ENCODE measurements at regions not wholly inside any gene's neighbourhood (a gene's known extent, or its start where the extent isn't known, plus 50 kb on each side); places are given as distances from the start of the nearest gene placed in this dataset.

GRCh38 chr7:155993420-155994278, 181.4 kb upstream of the SHH start:
- no peak for TF ChIP-seq E2F6 (IDR thresholded peaks at IDR 0.05; ENCODE audit: borderline replicate concordance, low read depth)
- TF ChIP-seq TFCP2L1 (CRISPR knock-in tag; IDR thresholded peaks at IDR 0.05) = no peak
- no peak for TF ChIP-seq HOXA7 (CRISPR knock-in tag; IDR thresholded peaks at IDR 0.05)
- no peak for TF ChIP-seq MAFK (IDR thresholded peaks at IDR 0.05; ENCODE audit: partially characterized antibody)
- TF ChIP-seq, protein P1, sequence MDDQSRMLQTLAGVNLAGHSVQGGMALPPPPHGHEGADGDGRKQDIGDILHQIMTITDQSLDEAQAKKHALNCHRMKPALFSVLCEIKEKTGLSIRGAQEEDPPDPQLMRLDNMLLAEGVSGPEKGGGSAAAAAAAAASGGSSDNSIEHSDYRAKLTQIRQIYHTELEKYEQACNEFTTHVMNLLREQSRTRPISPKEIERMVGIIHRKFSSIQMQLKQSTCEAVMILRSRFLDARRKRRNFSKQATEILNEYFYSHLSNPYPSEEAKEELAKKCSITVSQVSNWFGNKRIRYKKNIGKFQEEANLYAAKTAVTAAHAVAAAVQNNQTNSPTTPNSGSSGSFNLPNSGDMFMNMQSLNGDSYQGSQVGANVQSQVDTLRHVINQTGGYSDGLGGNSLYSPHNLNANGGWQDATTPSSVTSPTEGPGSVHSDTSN (IDR thresholded peaks at IDR 0.05) = no peak
- TF ChIP-seq POLR2AphosphoS2 (conservative IDR thresholded peaks at IDR 0.05; ENCODE audit: low read length) = no peak
- TF ChIP-seq RNF2 (IDR thresholded peaks at IDR 0.05; ENCODE audit: borderline replicate concordance, low read depth) = no peak
- TF ChIP-seq, protein P2, sequence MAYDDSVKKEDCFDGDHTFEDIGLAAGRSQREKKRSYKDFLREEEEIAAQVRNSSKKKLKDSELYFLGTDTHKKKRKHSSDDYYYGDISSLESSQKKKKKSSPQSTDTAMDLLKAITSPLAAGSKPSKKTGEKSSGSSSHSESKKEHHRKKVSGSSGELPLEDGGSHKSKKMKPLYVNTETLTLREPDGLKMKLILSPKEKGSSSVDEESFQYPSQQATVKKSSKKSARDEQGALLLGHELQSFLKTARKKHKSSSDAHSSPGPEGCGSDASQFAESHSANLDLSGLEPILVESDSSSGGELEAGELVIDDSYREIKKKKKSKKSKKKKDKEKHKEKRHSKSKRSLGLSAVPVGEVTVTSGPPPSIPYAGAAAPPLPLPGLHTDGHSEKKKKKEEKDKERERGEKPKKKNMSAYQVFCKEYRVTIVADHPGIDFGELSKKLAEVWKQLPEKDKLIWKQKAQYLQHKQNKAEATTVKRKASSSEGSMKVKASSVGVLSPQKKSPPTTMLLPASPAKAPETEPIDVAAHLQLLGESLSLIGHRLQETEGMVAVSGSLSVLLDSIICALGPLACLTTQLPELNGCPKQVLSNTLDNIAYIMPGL (CRISPR knock-in tag; IDR thresholded peaks at IDR 0.05; ENCODE audit: borderline replicate concordance) = no peak
- no peak for TF ChIP-seq ZNF302 (CRISPR knock-in tag; IDR thresholded peaks at IDR 0.05)
- no peak for TF ChIP-seq EHF (CRISPR knock-in tag; IDR thresholded peaks at IDR 0.05)
- FAIRE-seq = no peak
- DNase-seq (ENCODE audit: low read depth in 1 of 2, low spot score in 1 of 2) = no peak
- ChIA-PET POLR2A (no interaction called here), CTCF (interaction anchor here (1.1 kb wide), 1 partner anchor 188 kb away, joined by 3 read pairs; no protein-coding TSS in a partner anchor)
- H3K4me1 ChIP-seq = no peaks in the 10 kb centered on the region
- no peaks in the 10 kb centered on the region for H3K9me3 ChIP-seq
- no peak overlapping the region for H3K4me3 ChIP-seq
- peak overlapping the region in 1 of 2 experiments; percentile 32; a peak in 1 of 6 replicates for H3K27ac ChIP-seq
- no peak overlapping the region for H3K4me2 ChIP-seq
- no peak; a peak in 2 of 6 replicates for ATAC-seq
- WGBS (ENCODE audit: missing lambda C conversion rate) = 80% methylated on average over 24 of the region's 25 CpGs

DNA sequence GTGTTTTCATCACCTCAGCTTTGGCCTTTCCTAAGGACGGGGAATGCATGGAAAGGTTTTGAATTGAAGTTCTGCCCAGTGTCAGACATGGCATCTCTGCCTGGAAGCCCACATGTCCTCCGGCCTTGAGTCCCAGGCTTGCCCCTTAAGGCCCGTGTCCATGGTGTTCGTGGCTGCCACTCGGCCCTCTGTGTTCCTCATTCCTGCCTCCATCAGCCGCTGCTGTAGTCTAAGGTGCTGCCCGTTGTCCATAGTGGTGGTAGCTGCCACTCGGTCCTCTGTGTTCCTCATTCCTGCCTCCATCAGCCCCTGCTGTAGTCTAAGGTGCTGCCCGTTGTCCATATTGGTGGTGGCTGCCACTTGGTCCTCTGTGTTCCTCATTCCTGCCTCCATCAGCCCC, 180.7 kb upstream of the SHH start:
- FAIRE-seq (no peak), ATAC-seq (no peak), DNase-seq (ENCODE audit: low read depth in 1 of 2, low spot score in 1 of 2) (no peak)
- POLR2A ChIA-PET = no interaction called here
- Histone ChIP-seq H3K4me3 (no peak overlapping the region), H3K4me2 (no peak overlapping the region), H3K4me1 (no peaks in the 10 kb centered on the region), H3K27ac (no peak overlapping the region), H3K9me3 (no peaks in the 10 kb centered on the region)
- 69% methylated on average over 9 of the region's 9 CpGs for WGBS (ENCODE audit: missing lambda C conversion rate)
- CTCF ChIA-PET = no interaction called here
- TF ChIP-seq NFE2L2 (conservative IDR thresholded peaks at IDR 0.05; ENCODE audit: low read length) (no peak), PHF8 (IDR thresholded peaks at IDR 0.05; ENCODE audit: borderline replicate concordance, low read depth) (no peak), RNF2 (IDR thresholded peaks at IDR 0.05; ENCODE audit: borderline replicate concordance, low read depth) (no peak), RAD21 (conservative IDR thresholded peaks at IDR 0.05 in 1 of 2, IDR thresholded peaks at IDR 0.05 in 1 of 2) (no peak), ZC3H11A (IDR thresholded peaks at IDR 0.05) (no peak), REST (IDR thresholded peaks at IDR 0.05) (no peak), RCOR1 (IDR thresholded peaks at IDR 0.05; ENCODE audit: low read depth, low read length) (no peak)
- TF ChIP-seq, protein P1 (IDR thresholded peaks at IDR 0.05) = no peak
